K562 (cell line): ENCODE measurements at regions not wholly inside any gene's neighbourhood (a gene's known extent, or its start where the extent isn't known, plus 50 kb on each side); places are given as distances from the start of the nearest gene placed in this dataset.

ENCODE experiments used
- ATAC-seq: fragments of 200-7000 bp; cut with Tn5 transposase; 3 replicates; pipeline ENCODE4 v1.9.1; 2020; ENCODE audit warnings: moderate library complexity
- BruUV-seq: library from RNA; stranded (reverse); fragments of 400-500 nt; replicated peaks from 2 replicates; lab custom pipeline; 2021; lab: Mats Ljungman, UMichigan
- CTCF ChIA-PET: fragments of 300-600 bp; formaldehyde crosslinking; extraction: SDS; loops from one replicate; lab custom pipeline; 2021; ENCODE audit warnings: low intra/inter-chr PET ratio; lab: Yijun Ruan, JAX
- POLR2A ChIA-PET: fragments of 300-600, 350-650 bp; sonication (Branson Sonifier 250); formaldehyde crosslinking; extraction: SDS; loops from one replicate; lab custom pipeline; 2021; ENCODE audit warnings: antibody characterized with exemption, inconsistent platforms; lab: Yijun Ruan, JAX
- DNase-seq, 4 experiments: peaks; one replicate each; pipeline versions ENCODE4 v3.0.0 to v3.0.0-alpha.2; 2011 to 2018; ENCODE audit warnings: low spot score in 3 of 4, mixed read lengths in 3 of 4; ENCODE audit errors: extremely low read depth in 1 of 4
- FAIRE-seq: peaks from 2 replicates; lab custom pipeline; 2011; peaks lifted over from hg19 to GRCh38; lab: Jason Lieb, UNC
- H2AFZ ChIP-seq: 2 replicates; pipeline ENCODE4 v1.6.0; 2011; ENCODE audit warnings: low read depth, low read length, control low read depth, inconsistent platforms
- H3K27ac ChIP-seq: fragments of 200-600 bp; 3 replicates; pipeline ENCODE4 v1.8.0; 2011; ENCODE audit warnings: low read depth, mild to moderate bottlenecking, control low read depth, inconsistent platforms, low read length, moderate library complexity, mixed read lengths; ENCODE audit errors: extremely low read depth
- H3K27me3 ChIP-seq, 2 experiments: fragments of 300-600 bp in 1 of 2; 2 replicates in 1 of 2; 3 replicates in 1 of 2; pipeline versions ENCODE4 v1.6.0 to v1.8.0; 2011; ENCODE audit warnings: inconsistent platforms in 2 of 2, low read length in 2 of 2, mild to moderate bottlenecking in 1 of 2, mixed read lengths in 1 of 2, moderate library complexity in 1 of 2; ENCODE audit not compliant: control insufficient read depth in 2 of 2, insufficient read depth in 2 of 2
- H3K36me3 ChIP-seq: fragments of 300-600 bp; 3 replicates; pipeline ENCODE4 v1.8.0; 2011; ENCODE audit warnings: mild to moderate bottlenecking, low read length, inconsistent platforms; ENCODE audit not compliant: control insufficient read depth, insufficient read depth
- H3K4me1 ChIP-seq, 2 experiments: fragments of 200-600 bp in 1 of 2; replicated peaks in 1 of 2; 2 replicates in 1 of 2; 3 replicates in 1 of 2; pipeline versions ENCODE4 v1.5.1 to v1.8.0; 2011; ENCODE audit warnings: inconsistent platforms in 2 of 2, low read length in 2 of 2, mild to moderate bottlenecking in 1 of 2, mixed read lengths in 1 of 2, moderate library complexity in 1 of 2; ENCODE audit not compliant: control insufficient read depth in 2 of 2, insufficient read depth in 2 of 2
- H3K4me2 ChIP-seq: 2 replicates; pipeline ENCODE4 v1.6.1; 2011; ENCODE audit warnings: low read length, control low read depth, inconsistent platforms, mixed read lengths; ENCODE audit not compliant: insufficient read depth
- H3K4me3 ChIP-seq: fragments of 200-600 bp; sonication (generic), shearing (Covaris generic); 2 replicates; pipeline ENCODE4 v1.5.1; 2016; ENCODE audit warnings: control low read depth, inconsistent platforms
- H3K79me2 ChIP-seq: fragments of 200-600 bp; 3 replicates; pipeline ENCODE4 v1.8.0; 2011; ENCODE audit warnings: low read length, inconsistent platforms; ENCODE audit not compliant: control insufficient read depth, insufficient read depth
- H3K9ac ChIP-seq, 2 experiments: 2 replicates each; pipeline versions ENCODE4 v1.6.0 to v1.6.1; 2011; ENCODE audit warnings: low read depth in 2 of 2, low read length in 2 of 2, control low read depth in 1 of 2, inconsistent platforms in 1 of 2, mild to moderate bottlenecking in 1 of 2, mixed read lengths in 1 of 2; ENCODE audit not compliant: insufficient read depth in 1 of 2
- H3K9me1 ChIP-seq: one replicate; pipeline ENCODE4 v1.6.0; 2011; ENCODE audit warnings: inconsistent platforms, mild to moderate bottlenecking, low read length, moderate library complexity; ENCODE audit not compliant: control insufficient read depth, insufficient read depth
- H3K9me3 ChIP-seq: replicated peaks from 2 replicates; pipeline ENCODE4 v1.5.1; 2011; ENCODE audit warnings: low read depth, low read length, inconsistent platforms; ENCODE audit not compliant: control insufficient read depth, insufficient read depth
- H4K20me1 ChIP-seq: replicated peaks from 2 replicates; pipeline ENCODE4 v1.6.1; 2011; ENCODE audit warnings: low read length, inconsistent platforms, mixed read lengths; ENCODE audit not compliant: control insufficient read depth, insufficient read depth
- ARNT ChIP-seq, 2 experiments: fragments of 450-650 bp; IDR thresholded peaks; 2 replicates each; pipeline ENCODE4 v1.6.1; 2016; ENCODE audit warnings: mild to moderate bottlenecking in 1 of 2
- CHD2 ChIP-seq: IDR thresholded peaks from 2 replicates; pipeline ENCODE4 v1.6.1; 2011; ENCODE audit warnings: low read depth, low read length
- HMGN3 ChIP-seq: IDR thresholded peaks from 2 replicates; pipeline ENCODE4 v1.6.1; 2011; ENCODE audit warnings: borderline replicate concordance, low read depth, mild to moderate bottlenecking, mixed read lengths, low read length; ENCODE audit not compliant: insufficient read length; ENCODE audit errors: extremely low read depth
- JUN ChIP-seq, 2 experiments: sonication (generic) in 1 of 2; formaldehyde crosslinking in 1 of 2; IDR thresholded peaks; 2 replicates each; pipeline versions ENCODE4 v1.6.1 to v1.8.0; 2012 to 2022; ENCODE audit warnings: borderline replicate concordance in 2 of 2, mild to moderate bottlenecking in 2 of 2, improper control_type of control experiment in 1 of 2, low read depth in 1 of 2, low read length in 1 of 2, missing genetic modification reagents in 1 of 2
- MYBL2 ChIP-seq, 2 experiments: fragments of 450-650 bp in 1 of 2; sonication (generic) in 1 of 2; formaldehyde crosslinking in 1 of 2; IDR thresholded peaks; 2 replicates each; pipeline versions ENCODE4 v1.6.1 to v1.8.1; 2017 to 2022; ENCODE audit warnings: borderline replicate concordance in 1 of 2, inconsistent platforms in 1 of 2, low read depth in 1 of 2, mild to moderate bottlenecking in 1 of 2, missing genetic modification reagents in 1 of 2, moderate library complexity in 1 of 2
- PCBP1 ChIP-seq: fragments of 200-400 bp; formaldehyde crosslinking; IDR thresholded peaks from 2 replicates; pipeline ENCODE4 v1.6.1; 2018; ENCODE audit warnings: mild to moderate bottlenecking, low read depth, low read length; ENCODE audit not compliant: poor library complexity, severe bottlenecking
- SIRT6 ChIP-seq: IDR thresholded peaks from one replicate; pipeline ENCODE4 v1.6.1; 2012; ENCODE audit warnings: low read depth, mild to moderate bottlenecking, control low read depth, inconsistent platforms, low read length, moderate library complexity
- ZFP1 ChIP-seq: fragments of 450-650 bp; formaldehyde crosslinking; IDR thresholded peaks from 2 replicates; pipeline ENCODE4 v1.4.0; 2020; ENCODE audit warnings: mild to moderate bottlenecking, mixed read lengths
- ZNF212 ChIP-seq: fragments of 450-650 bp; formaldehyde crosslinking; IDR thresholded peaks from 2 replicates; pipeline ENCODE4 v1.4.0; 2020; ENCODE audit warnings: mild to moderate bottlenecking
- WGBS: fragments of 100-300 bp; shearing (Covaris generic); methylation state at CpG from one replicate; pipeline ENCODE4 v1.1.6; 2016; ENCODE audit warnings: low coverage, mixed read lengths; ENCODE audit not compliant: insufficient coverage; ENCODE audit errors: missing lambda C conversion rate; 5-methylcytosine and 5-hydroxymethylcytosine counted together
- in situ Hi-C: fragments of 300-500 bp; cut with MboI; formaldehyde crosslinking; loops from 4 replicates; pipeline ENCODE4 v1.15.0; 2018; ENCODE audit warnings: inconsistent platforms, mixed read lengths
- intact Hi-C: fragments of 100-400 bp; cut with micrococcal nuclease; formaldehyde crosslinking; loops from 2 replicates; pipeline ENCODE4 v1.14.2; 2022
- TF ChIP-seq, protein P1 (sequence below): fragments of 250-450 bp; sonication (Bioruptor Pico); IDR thresholded peaks from 2 replicates; pipeline ENCODE4 v1.8.0; 2021; ENCODE audit warnings: mild to moderate bottlenecking, moderate library complexity
- TF ChIP-seq, protein P2 (sequence below): fragments of 250-450 bp; sonication (Bioruptor Pico); IDR thresholded peaks from 2 replicates; pipeline ENCODE4 v1.4.0; 2020; ENCODE audit warnings: mild to moderate bottlenecking, moderate library complexity, borderline replicate concordance

DNA sequence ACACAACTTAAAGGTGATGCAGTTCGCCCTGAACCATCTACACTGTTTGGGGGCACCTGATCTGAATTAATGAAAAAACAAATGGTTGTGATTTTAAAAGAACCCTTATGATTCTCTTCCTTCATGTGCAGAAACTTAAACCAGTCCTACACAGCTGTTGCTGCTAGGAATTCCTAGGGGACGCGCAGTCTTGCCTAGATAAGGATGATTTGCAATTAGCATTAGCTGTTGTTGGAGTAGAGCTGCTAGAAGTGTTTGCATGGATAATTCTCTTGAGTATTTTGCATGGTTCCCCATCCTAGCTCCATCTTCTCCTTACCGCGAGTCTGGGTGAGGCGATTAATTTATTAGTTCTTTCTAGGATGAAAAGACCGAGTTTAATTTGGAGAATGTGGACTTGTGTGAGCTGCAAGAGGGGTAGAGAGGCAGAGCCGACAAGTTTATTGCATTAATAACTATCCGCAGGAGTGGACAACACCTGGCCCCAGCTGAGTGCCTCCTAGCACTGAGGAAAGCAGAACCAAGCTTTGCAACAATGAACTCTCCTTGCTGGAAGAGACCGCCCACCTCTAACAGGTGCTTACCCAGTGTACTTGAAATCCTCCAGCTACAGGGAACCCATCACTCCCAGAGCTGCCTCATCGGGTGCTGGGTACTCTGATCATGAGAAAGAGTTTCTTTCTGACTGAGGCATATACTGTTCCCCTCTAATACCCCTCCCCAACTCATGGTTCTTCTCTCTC lies 75.0 kb upstream of the WNT7A start:
- FAIRE-seq (no peak), DNase-seq (no peak), ATAC-seq (no peak)
- H3K27ac ChIP-seq: no peak overlapping the region
- H3K9ac ChIP-seq: no peak overlapping the region
- no peak overlapping the region for H3K4me2 ChIP-seq
- H3K4me1 ChIP-seq: no peaks in the 10 kb centered on the region
- ChIA-PET POLR2A (interaction anchor here (0.6 to 0.8 kb wide), 3 partner anchors 7 to 9 kb away, joined by 3 to 4 read pairs (median 3); no protein-coding TSS in a partner anchor), CTCF (no interaction called here)
- 1% methylated on average over 11 of the region's 11 CpGs for WGBS
- no TSS peak for BruUV-seq
- H3K9me1 ChIP-seq: no peaks in the 10 kb centered on the region
- TF ChIP-seq, protein P1, sequence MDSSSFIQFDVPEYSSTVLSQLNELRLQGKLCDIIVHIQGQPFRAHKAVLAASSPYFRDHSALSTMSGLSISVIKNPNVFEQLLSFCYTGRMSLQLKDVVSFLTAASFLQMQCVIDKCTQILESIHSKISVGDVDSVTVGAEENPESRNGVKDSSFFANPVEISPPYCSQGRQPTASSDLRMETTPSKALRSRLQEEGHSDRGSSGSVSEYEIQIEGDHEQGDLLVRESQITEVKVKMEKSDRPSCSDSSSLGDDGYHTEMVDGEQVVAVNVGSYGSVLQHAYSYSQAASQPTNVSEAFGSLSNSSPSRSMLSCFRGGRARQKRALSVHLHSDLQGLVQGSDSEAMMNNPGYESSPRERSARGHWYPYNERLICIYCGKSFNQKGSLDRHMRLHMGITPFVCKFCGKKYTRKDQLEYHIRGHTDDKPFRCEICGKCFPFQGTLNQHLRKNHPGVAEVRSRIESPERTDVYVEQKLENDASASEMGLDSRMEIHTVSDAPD: no peak
- no peak for TF ChIP-seq CHD2
- no peak for TF ChIP-seq HMGN3
- TF ChIP-seq ZFP1 (CRISPR knock-in tag): no peak
- no peak for TF ChIP-seq PCBP1
- no peak for TF ChIP-seq MYBL2 (IDR thresholded peaks at IDR 0.05; ENCODE audit: low read depth)
- no peak for TF ChIP-seq MYBL2 (CRISPR knock-in tag; IDR thresholded peaks at IDR 0.05; ENCODE audit: borderline replicate concordance)
- TF ChIP-seq JUN (IDR thresholded peaks at IDR 0.05; ENCODE audit: borderline replicate concordance, low read depth, low read length): no peak
- TF ChIP-seq JUN (CRISPR knock-in tag; IDR thresholded peaks at IDR 0.05; ENCODE audit: borderline replicate concordance): no peak
- no peak for TF ChIP-seq SIRT6
- no peak for TF ChIP-seq ARNT (IDR thresholded peaks at IDR 0.05)
- no peak for TF ChIP-seq ZNF212 (CRISPR knock-in tag)
- TF ChIP-seq, protein P2, sequence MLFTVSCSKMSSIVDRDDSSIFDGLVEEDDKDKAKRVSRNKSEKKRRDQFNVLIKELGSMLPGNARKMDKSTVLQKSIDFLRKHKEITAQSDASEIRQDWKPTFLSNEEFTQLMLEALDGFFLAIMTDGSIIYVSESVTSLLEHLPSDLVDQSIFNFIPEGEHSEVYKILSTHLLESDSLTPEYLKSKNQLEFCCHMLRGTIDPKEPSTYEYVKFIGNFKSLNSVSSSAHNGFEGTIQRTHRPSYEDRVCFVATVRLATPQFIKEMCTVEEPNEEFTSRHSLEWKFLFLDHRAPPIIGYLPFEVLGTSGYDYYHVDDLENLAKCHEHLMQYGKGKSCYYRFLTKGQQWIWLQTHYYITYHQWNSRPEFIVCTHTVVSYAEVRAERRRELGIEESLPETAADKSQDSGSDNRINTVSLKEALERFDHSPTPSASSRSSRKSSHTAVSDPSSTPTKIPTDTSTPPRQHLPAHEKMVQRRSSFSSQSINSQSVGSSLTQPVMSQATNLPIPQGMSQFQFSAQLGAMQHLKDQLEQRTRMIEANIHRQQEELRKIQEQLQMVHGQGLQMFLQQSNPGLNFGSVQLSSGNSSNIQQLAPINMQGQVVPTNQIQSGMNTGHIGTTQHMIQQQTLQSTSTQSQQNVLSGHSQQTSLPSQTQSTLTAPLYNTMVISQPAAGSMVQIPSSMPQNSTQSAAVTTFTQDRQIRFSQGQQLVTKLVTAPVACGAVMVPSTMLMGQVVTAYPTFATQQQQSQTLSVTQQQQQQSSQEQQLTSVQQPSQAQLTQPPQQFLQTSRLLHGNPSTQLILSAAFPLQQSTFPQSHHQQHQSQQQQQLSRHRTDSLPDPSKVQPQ: no peak
- in situ Hi-C loops: no loop called here
- no peaks in the 10 kb centered on the region for H3K9me3 ChIP-seq
- peaks cover 4 to 7% of the 10 kb centered on the region in 2 experiments; a peak in 2 of 5 replicates for H3K27me3 ChIP-seq
- H3K36me3 ChIP-seq: no peaks in the 10 kb centered on the region
- H3K4me3 ChIP-seq: no peak overlapping the region
- no peaks in the 10 kb centered on the region for H3K79me2 ChIP-seq
- intact Hi-C loops: no loop called here
- no peaks in the 10 kb centered on the region for H4K20me1 ChIP-seq
- no peak overlapping the region for H2AFZ ChIP-seq
